H9 (cell line): ENCODE measurements at regions not wholly inside any gene's neighbourhood (a gene's known extent, or its start where the extent isn't known, plus 50 kb on each side); places are given as distances from the start of the nearest gene placed in this dataset.

Source experiments
- DNase-seq: peaks from one replicate; pipeline ENCODE4 v3.0.0-alpha.2; 2017
- H2AFZ ChIP-seq: one replicate; pipeline ENCODE4 v1.6.1; 2013; ENCODE audit warnings: mild to moderate bottlenecking, low read length, control low read depth, moderate library complexity
- H2AK5ac ChIP-seq: 2 replicates; pipeline ENCODE4 v1.6.1; 2013; ENCODE audit warnings: low read length, control low read depth, mixed read lengths; ENCODE audit not compliant: insufficient read length
- H2BK120ac ChIP-seq: one replicate; pipeline ENCODE4 v1.6.1; 2013; ENCODE audit warnings: low read depth, mild to moderate bottlenecking, low read length, control low read depth, inconsistent platforms; ENCODE audit not compliant: poor library complexity, severe bottlenecking
- H2BK12ac ChIP-seq: 2 replicates; pipeline ENCODE4 v1.6.1; 2013; ENCODE audit warnings: low read length, control low read depth, mixed read lengths, low read depth; ENCODE audit not compliant: insufficient read length
- H2BK15ac ChIP-seq: 2 replicates; pipeline ENCODE4 v1.6.1; 2013; ENCODE audit warnings: low read depth, low read length, control low read depth
- H2BK20ac ChIP-seq: one replicate; pipeline ENCODE4 v1.6.1; 2013; ENCODE audit warnings: low read depth, mild to moderate bottlenecking, low read length, control low read depth, inconsistent platforms; ENCODE audit not compliant: poor library complexity, severe bottlenecking
- H2BK5ac ChIP-seq: 2 replicates; pipeline ENCODE4 v1.6.1; 2013; ENCODE audit warnings: low read length, control low read depth, mixed read lengths; ENCODE audit not compliant: insufficient read length
- H3K14ac ChIP-seq: 2 replicates; pipeline ENCODE4 v1.6.1; 2013; ENCODE audit warnings: low read length, control low read depth; ENCODE audit not compliant: insufficient read depth
- H3K18ac ChIP-seq: 2 replicates; pipeline ENCODE4 v1.6.1; 2013; ENCODE audit warnings: low read depth, mild to moderate bottlenecking, mixed read lengths, low read length, control low read depth; ENCODE audit not compliant: insufficient read length
- H3K23ac ChIP-seq: 2 replicates; pipeline ENCODE4 v1.6.1; 2013; ENCODE audit warnings: low read length, control low read depth, mixed read lengths, low read depth; ENCODE audit not compliant: insufficient read length
- H3K23me2 ChIP-seq: 2 replicates; pipeline ENCODE4 v1.6.1; 2013; ENCODE audit warnings: low read depth, mild to moderate bottlenecking, mixed read lengths, low read length, control low read depth; ENCODE audit not compliant: insufficient read length, poor library complexity, severe bottlenecking
- H3K27ac ChIP-seq: 2 replicates; pipeline ENCODE4 v1.5.1; 2013; ENCODE audit warnings: low read length, control low read depth, mixed read lengths, low read depth; ENCODE audit not compliant: insufficient read length
- H3K27me3 ChIP-seq: 2 replicates; pipeline ENCODE4 v1.6.1; 2013; ENCODE audit warnings: low read length, control low read depth, inconsistent platforms; ENCODE audit not compliant: insufficient read depth
- H3K4ac ChIP-seq: 2 replicates; pipeline ENCODE4 v1.6.1; 2013; ENCODE audit warnings: low read depth, mild to moderate bottlenecking, control low read depth, inconsistent platforms, low read length, moderate library complexity
- H3K4me1 ChIP-seq: 2 replicates; pipeline ENCODE4 v1.6.1; 2013; ENCODE audit warnings: low read length, control low read depth, inconsistent platforms; ENCODE audit not compliant: insufficient read depth
- H3K4me2 ChIP-seq: 2 replicates; pipeline ENCODE4 v1.6.1; 2013; ENCODE audit warnings: low read length, control low read depth, mixed read lengths; ENCODE audit not compliant: insufficient read length, insufficient read depth
- H3K56ac ChIP-seq: 2 replicates; pipeline ENCODE4 v1.6.1; 2013; ENCODE audit warnings: low read depth, mild to moderate bottlenecking, mixed read lengths, low read length, control low read depth; ENCODE audit not compliant: insufficient read length
- H3K79me1 ChIP-seq: 2 replicates; pipeline ENCODE4 v1.6.1; 2013; ENCODE audit warnings: low read depth, mild to moderate bottlenecking, moderate library complexity, low read length, control low read depth, inconsistent platforms; ENCODE audit not compliant: insufficient read depth, poor library complexity, severe bottlenecking
- H3K79me2 ChIP-seq: 2 replicates; pipeline ENCODE4 v1.6.1; 2013; ENCODE audit warnings: low read length, control low read depth, inconsistent platforms; ENCODE audit not compliant: insufficient read depth
- H3K9ac ChIP-seq: 2 replicates; pipeline ENCODE4 v1.6.1; 2013; ENCODE audit warnings: low read length, control low read depth, mixed read lengths; ENCODE audit not compliant: insufficient read length; ENCODE audit errors: extremely low read depth
- H3K9me3 ChIP-seq: one replicate; pipeline ENCODE4 v1.6.1; 2013; ENCODE audit warnings: low read depth, low read length, inconsistent platforms; ENCODE audit not compliant: control insufficient read depth
- H3T11ph ChIP-seq: one replicate; pipeline ENCODE4 v1.6.1; 2013; ENCODE audit warnings: mild to moderate bottlenecking, low read length, control low read depth, inconsistent platforms
- H4K20me1 ChIP-seq: one replicate; pipeline ENCODE4 v1.6.1; 2013; ENCODE audit not compliant: control insufficient read depth, insufficient read length, insufficient read depth
- H4K5ac ChIP-seq: 2 replicates; pipeline ENCODE4 v1.6.1; 2013; ENCODE audit warnings: low read depth, mild to moderate bottlenecking, mixed read lengths, low read length, control low read depth; ENCODE audit not compliant: insufficient read length
- H4K8ac ChIP-seq: replicated peaks from 2 replicates; pipeline ENCODE4 v1.6.1; 2013; ENCODE audit warnings: low read length, control low read depth, mixed read lengths, low read depth; ENCODE audit not compliant: insufficient read length
- H4K91ac ChIP-seq: 2 replicates; pipeline ENCODE4 v1.6.1; 2013; ENCODE audit warnings: low read depth, mild to moderate bottlenecking, moderate library complexity, mixed read lengths, low read length, control low read depth; ENCODE audit not compliant: insufficient read length
- H3K27ac Mint-ChIP-seq, 3 experiments: 2 replicates in 2 of 3; 3 replicates in 1 of 3; pipeline ENCODE4 v1.8.0; 2020 to 2021; ENCODE audit warnings: mixed read lengths in 3 of 3, mild to moderate bottlenecking in 1 of 3, moderate library complexity in 1 of 3
- H3K27me3 Mint-ChIP-seq: 2 replicates; pipeline ENCODE4 v1.8.0; 2021; ENCODE audit warnings: low read depth, mild to moderate bottlenecking, moderate library complexity, mixed read lengths
- H3K36me3 Mint-ChIP-seq, 3 experiments: 2 replicates in 2 of 3; 3 replicates in 1 of 3; pipeline ENCODE4 v1.8.0; 2020 to 2021; ENCODE audit warnings: low read depth in 3 of 3, mixed read lengths in 3 of 3; ENCODE audit not compliant: insufficient read depth in 1 of 3
- H3K4me1 Mint-ChIP-seq, 2 experiments: 2 replicates each; pipeline ENCODE4 v1.8.0; 2020; ENCODE audit warnings: mixed read lengths in 2 of 2
- H3K4me3 Mint-ChIP-seq, 2 experiments: 2 replicates in 1 of 2; 3 replicates in 1 of 2; pipeline ENCODE4 v1.8.0; 2020 to 2021; ENCODE audit warnings: mild to moderate bottlenecking in 2 of 2, mixed read lengths in 2 of 2, moderate library complexity in 1 of 2
- H3K9me3 Mint-ChIP-seq, 2 experiments: 2 replicates in 1 of 2; 3 replicates in 1 of 2; pipeline ENCODE4 v1.8.0; 2020; ENCODE audit warnings: mild to moderate bottlenecking in 2 of 2, mixed read lengths in 2 of 2, moderate library complexity in 1 of 2
- WGBS: extraction: QIAGEN DNeasy Blood & Tissue Kit; methylation state at CpG from one replicate; pipeline ENCODE4 v1.1.7; 2013; ENCODE audit warnings: missing lambda C conversion rate, low lambda C conversion rate, mixed read lengths; ENCODE audit not compliant: insufficient read length; ENCODE audit errors: extremely low coverage; 5-methylcytosine and 5-hydroxymethylcytosine counted together
- TF ChIP-seq, protein P1 (sequence below): fragments of 200-600 bp; sonication (generic); conservative IDR thresholded peaks from 3 replicates; pipeline ENCODE4 v1.8.0; 2021; ENCODE audit warnings: antibody characterized with exemption, mild to moderate bottlenecking

DNA sequence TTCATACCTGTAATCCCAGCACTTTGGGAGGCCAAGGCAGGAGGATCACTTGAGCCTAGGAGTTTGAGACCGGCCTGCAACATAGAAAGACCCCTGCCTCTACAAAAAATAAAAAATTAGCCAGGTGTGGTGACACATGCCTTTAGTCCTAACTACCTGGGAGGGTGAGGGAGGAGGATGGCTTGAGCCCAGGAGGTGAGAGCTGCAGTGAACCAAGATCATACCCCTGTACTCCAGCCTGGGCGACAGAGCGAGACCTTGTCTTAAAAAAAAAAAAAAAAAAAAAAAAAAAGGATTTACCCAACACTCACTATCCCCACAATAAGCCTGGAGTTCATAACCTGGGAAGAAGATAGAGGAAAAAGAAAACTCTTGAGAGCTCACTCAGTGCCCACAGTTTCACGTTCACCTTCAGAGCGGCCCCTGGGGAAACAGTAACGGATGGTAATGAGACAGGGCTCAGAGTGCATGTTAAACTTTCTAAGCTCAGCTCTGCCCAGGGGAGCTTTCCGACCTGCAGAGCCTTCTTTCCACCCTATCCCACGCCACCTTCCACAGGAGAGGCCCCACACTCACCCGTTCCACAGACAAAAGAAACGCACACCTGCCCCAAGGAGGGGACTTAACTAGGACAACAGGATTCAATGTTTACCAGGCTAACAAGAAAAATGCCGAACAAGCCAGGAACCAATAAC lies 259.8 kb upstream of the KLF14 start:
- WGBS, result no CpG with 5 or more reads among the region's 11 CpGs
- no peak overlapping the region for H2BK12ac ChIP-seq
- no peak overlapping the region for H2AK5ac ChIP-seq
- H2BK15ac ChIP-seq, result no peak overlapping the region
- H3K4me1 Mint-ChIP-seq, result peaks cover 11 to 20% of the 10 kb centered on the region in 2 experiments
- DNase-seq, result no peak
- H3K9ac ChIP-seq, result no peak overlapping the region
- no peak overlapping the region for H3K23ac ChIP-seq
- no peak overlapping the region for H2AFZ ChIP-seq
- no peaks in the 10 kb centered on the region for H3K27me3 ChIP-seq
- H4K91ac ChIP-seq, result no peak overlapping the region
- peak overlapping the region in 2 of 3 experiments; percentile 26 to 74; a peak in 2 of 7 replicates for H3K27ac Mint-ChIP-seq
- H3K4ac ChIP-seq, result no peak overlapping the region
- H4K8ac ChIP-seq, result no peak overlapping the region
- no peaks in the 10 kb centered on the region for H4K20me1 ChIP-seq
- no peaks in the 10 kb centered on the region for H3K23me2 ChIP-seq
- H3K27ac ChIP-seq, result no peak overlapping the region
- no peak overlapping the region for H3T11ph ChIP-seq
- no peak overlapping the region for H3K56ac ChIP-seq
- TF ChIP-seq, protein P1, sequence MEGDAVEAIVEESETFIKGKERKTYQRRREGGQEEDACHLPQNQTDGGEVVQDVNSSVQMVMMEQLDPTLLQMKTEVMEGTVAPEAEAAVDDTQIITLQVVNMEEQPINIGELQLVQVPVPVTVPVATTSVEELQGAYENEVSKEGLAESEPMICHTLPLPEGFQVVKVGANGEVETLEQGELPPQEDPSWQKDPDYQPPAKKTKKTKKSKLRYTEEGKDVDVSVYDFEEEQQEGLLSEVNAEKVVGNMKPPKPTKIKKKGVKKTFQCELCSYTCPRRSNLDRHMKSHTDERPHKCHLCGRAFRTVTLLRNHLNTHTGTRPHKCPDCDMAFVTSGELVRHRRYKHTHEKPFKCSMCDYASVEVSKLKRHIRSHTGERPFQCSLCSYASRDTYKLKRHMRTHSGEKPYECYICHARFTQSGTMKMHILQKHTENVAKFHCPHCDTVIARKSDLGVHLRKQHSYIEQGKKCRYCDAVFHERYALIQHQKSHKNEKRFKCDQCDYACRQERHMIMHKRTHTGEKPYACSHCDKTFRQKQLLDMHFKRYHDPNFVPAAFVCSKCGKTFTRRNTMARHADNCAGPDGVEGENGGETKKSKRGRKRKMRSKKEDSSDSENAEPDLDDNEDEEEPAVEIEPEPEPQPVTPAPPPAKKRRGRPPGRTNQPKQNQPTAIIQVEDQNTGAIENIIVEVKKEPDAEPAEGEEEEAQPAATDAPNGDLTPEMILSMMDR, result no peak
- H2BK5ac ChIP-seq, result no peak overlapping the region
- no peak overlapping the region; the same call in 1 of the 2 replicates for H3K14ac ChIP-seq
- H4K5ac ChIP-seq, result no peak overlapping the region
- H3K36me3 Mint-ChIP-seq, result no peaks in the 10 kb centered on the region
- no peak overlapping the region for H2BK20ac ChIP-seq
- no peak overlapping the region for H3K18ac ChIP-seq
- no peak overlapping the region for H3K4me2 ChIP-seq
- no peaks in the 10 kb centered on the region for H3K79me1 ChIP-seq
- H3K4me1 ChIP-seq, result no peaks in the 10 kb centered on the region
- H3K4me3 Mint-ChIP-seq, result no peak overlapping the region
- H3K9me3 ChIP-seq, result no peaks in the 10 kb centered on the region
- H3K27me3 Mint-ChIP-seq, result no peaks in the 10 kb centered on the region
- H3K9me3 Mint-ChIP-seq, result no peaks in the 10 kb centered on the region
- H3K79me2 ChIP-seq, result no peaks in the 10 kb centered on the region
- no peak overlapping the region for H2BK120ac ChIP-seq
